22Rv1 (cell line): ENCODE measurements at regions not wholly inside any gene's neighbourhood (a gene's known extent, or its start where the extent isn't known, plus 50 kb on each side); places are given as distances from the start of the nearest gene placed in this dataset.

ENCODE experiments used
- ZFX ChIP-seq: fragments of 450-650 bp; IDR thresholded peaks from 2 replicates; pipeline ENCODE4 v1.6.1; 2017; ENCODE audit warnings: antibody characterized with exemption, borderline replicate concordance
- TF ChIP-seq, protein P1 (sequence below): fragments of 450-650 bp; IDR thresholded peaks from 2 replicates; pipeline ENCODE4 v1.5.1; 2017; ENCODE audit warnings: mild to moderate bottlenecking

DNA sequence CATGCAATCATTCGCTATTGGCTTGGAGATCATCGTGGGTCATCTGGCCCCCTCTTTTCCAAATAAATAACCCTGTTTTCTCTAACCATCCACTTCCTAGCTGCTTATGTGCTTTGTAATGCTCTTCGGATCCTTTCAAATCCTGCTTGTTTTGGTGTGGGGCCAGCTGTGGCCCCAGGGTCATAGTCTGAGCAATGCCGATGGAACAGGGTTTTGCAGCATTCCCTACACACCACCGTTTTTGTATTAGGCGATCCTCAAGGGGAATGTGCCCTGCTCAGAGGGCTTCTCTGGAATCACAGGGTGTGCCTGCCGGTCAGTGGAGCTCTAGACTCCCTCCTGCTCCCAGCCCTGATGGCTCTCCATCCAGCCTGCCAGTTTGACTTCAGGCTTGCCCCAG lies 78.1 kb upstream of the NRXN3 start:
- TF ChIP-seq, protein P1, sequence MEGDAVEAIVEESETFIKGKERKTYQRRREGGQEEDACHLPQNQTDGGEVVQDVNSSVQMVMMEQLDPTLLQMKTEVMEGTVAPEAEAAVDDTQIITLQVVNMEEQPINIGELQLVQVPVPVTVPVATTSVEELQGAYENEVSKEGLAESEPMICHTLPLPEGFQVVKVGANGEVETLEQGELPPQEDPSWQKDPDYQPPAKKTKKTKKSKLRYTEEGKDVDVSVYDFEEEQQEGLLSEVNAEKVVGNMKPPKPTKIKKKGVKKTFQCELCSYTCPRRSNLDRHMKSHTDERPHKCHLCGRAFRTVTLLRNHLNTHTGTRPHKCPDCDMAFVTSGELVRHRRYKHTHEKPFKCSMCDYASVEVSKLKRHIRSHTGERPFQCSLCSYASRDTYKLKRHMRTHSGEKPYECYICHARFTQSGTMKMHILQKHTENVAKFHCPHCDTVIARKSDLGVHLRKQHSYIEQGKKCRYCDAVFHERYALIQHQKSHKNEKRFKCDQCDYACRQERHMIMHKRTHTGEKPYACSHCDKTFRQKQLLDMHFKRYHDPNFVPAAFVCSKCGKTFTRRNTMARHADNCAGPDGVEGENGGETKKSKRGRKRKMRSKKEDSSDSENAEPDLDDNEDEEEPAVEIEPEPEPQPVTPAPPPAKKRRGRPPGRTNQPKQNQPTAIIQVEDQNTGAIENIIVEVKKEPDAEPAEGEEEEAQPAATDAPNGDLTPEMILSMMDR: no peak
- no peak for TF ChIP-seq ZFX
